Astrocyte of the cerebellum (primary cell): ENCODE measurements at regions not wholly inside any gene's neighbourhood (a gene's known extent, or its start where the extent isn't known, plus 50 kb on each side); places are given as distances from the start of the nearest gene placed in this dataset.

Source experiments
- DNase-seq: peaks from one replicate; pipeline ENCODE4 v3.0.0-alpha.2; 2011; ENCODE audit warnings: low read depth
- H3K4me3 ChIP-seq: 2 replicates; pipeline ENCODE4 v1.5.1; 2011; ENCODE audit warnings: mild to moderate bottlenecking, low read depth, low read length, moderate library complexity
- CTCF ChIP-seq: IDR thresholded peaks from 2 replicates; pipeline ENCODE4 v1.5.1; 2012; ENCODE audit warnings: low read length, low read depth, moderate library complexity, mild to moderate bottlenecking; ENCODE audit errors: missing control alignments
- in situ Hi-C: cut with HindIII; loops from 2 replicates; pipeline ENCODE4 v1.10.0; 2017; ENCODE audit warnings: low sequenced_read_pairs

GRCh38 chr15:39498629-39499028, 82.2 kb upstream of the THBS1 start:
- no peak for DNase-seq
- no peak overlapping the region for H3K4me3 ChIP-seq
- TF ChIP-seq CTCF = no peak
- in situ Hi-C loops = no loop called here

GRCh38 chr15:39499042-39499441, 81.8 kb upstream of the THBS1 start:
- DNase-seq = no peak
- no peak for TF ChIP-seq CTCF
- in situ Hi-C loops = no loop called here
- no peak overlapping the region for H3K4me3 ChIP-seq

- TF ChIP-seq CTCF = no peak
- DNase-seq = no peak
- in situ Hi-C loops = no loop called here
Measured at GRCh38 chr15:39499681-39500080, 81.2 kb upstream of the THBS1 start.

GRCh38 chr15:39501366-39502081, 79.4 kb upstream of the THBS1 start:
- TF ChIP-seq CTCF = no peak
- no peak overlapping the region for H3K4me3 ChIP-seq
- in situ Hi-C loops = no loop called here
- no peak for DNase-seq

More at GRCh38 chr15:39499681-39500080, 81.2 kb upstream of the THBS1 start:
- H3K4me3 ChIP-seq = no peak overlapping the region

- in situ Hi-C loops = no loop called here
- no peak for DNase-seq
- H3K4me3 ChIP-seq = no peak overlapping the region
- TF ChIP-seq CTCF = no peak
Measured at GRCh38 chr15:39502082-39502447, 78.8 kb upstream of the THBS1 start.

GRCh38 chr15:39502611-39503195, 78.2 kb upstream of the THBS1 start:
- H3K4me3 ChIP-seq = no peak overlapping the region
- no peak for TF ChIP-seq CTCF
- in situ Hi-C loops = no loop called here
- no peak for DNase-seq
